Stimulated activated CD4-positive, alpha-beta T cell treated with anti-CD3 and anti-CD28 coated beads, Interleukin-4, amount 100 ng/mL, for 24 hours (primary cell): ENCODE measurements at regions not wholly inside any gene's neighbourhood (a gene's known extent, or its start where the extent isn't known, plus 50 kb on each side); places are given as distances from the start of the nearest gene placed in this dataset.

Source experiments
- DNase-seq: peaks from one replicate; pipeline ENCODE4 v3.0.0-alpha.2; 2020

- no peak for DNase-seq
Observed at GRCh38 chr6:105628156-105628860, 225.4 kb upstream of the PREP start.

GRCh38 chr6:105626295-105627158, 223.6 kb upstream of the PREP start:
- no peak for DNase-seq

- DNase-seq = no peak
Observed at GRCh38 chr6:105624021-105624420, 221.1 kb upstream of the PREP start.

- DNase-seq = no peak
Observed at GRCh38 chr6:105622226-105622625, 219.3 kb upstream of the PREP start.

GRCh38 chr6:105621564-105622175, 218.8 kb upstream of the PREP start:
- DNase-seq = no peak

- no peak for DNase-seq
Observed at GRCh38 chr6:105620878-105621277, 218.0 kb upstream of the PREP start.

- DNase-seq = no peak
Observed at GRCh38 chr6:105619971-105620741, 217.3 kb upstream of the PREP start.

- DNase-seq = no peak
Observed at GRCh38 chr6:105618247-105618646, 215.4 kb upstream of the PREP start.

GRCh38 chr6:105616521-105616920, 213.6 kb upstream of the PREP start:
- DNase-seq = no peak

GRCh38 chr6:105611606-105612005, 208.7 kb upstream of the PREP start:
- no peak for DNase-seq

- DNase-seq = no peak
Observed at GRCh38 chr6:105609375-105609991, 206.6 kb upstream of the PREP start.

GRCh38 chr6:105608711-105609374, 206.0 kb upstream of the PREP start:
- DNase-seq = no peak

- DNase-seq = no peak
Observed at GRCh38 chr6:105607636-105608621, 205.0 kb upstream of the PREP start.

GRCh38 chr6:105606831-105607463, 204.1 kb upstream of the PREP start:
- DNase-seq = no peak

GRCh38 chr6:105604587-105604884, 201.7 kb upstream of the PREP start:
- no peak for DNase-seq

GRCh38 chr6:105603788-105604586, 201.1 kb upstream of the PREP start:
- no peak for DNase-seq

GRCh38 chr6:105601541-105602236, 198.8 kb upstream of the PREP start:
- DNase-seq = peak; percentile 63

- DNase-seq = no peak
Observed at GRCh38 chr6:105600336-105601260, 197.7 kb upstream of the PREP start.
